Fibroblast of upper back skin (primary cell): ENCODE measurements at regions not wholly inside any gene's neighbourhood (a gene's known extent, or its start where the extent isn't known, plus 50 kb on each side); places are given as distances from the start of the nearest gene placed in this dataset.

Source experiments
- DNase-seq: peaks from one replicate; pipeline ENCODE4 v3.0.0-alpha.2; 2013

- peak; percentile 92 for DNase-seq
Observed at GRCh38 chr6:139852488-139853140, 478.2 kb upstream of the CITED2 start.

GRCh38 chr6:139852067-139852466 is 477.6 kb upstream of the CITED2 start:
- no peak for DNase-seq

GRCh38 chr6:139851206-139851605 is 476.8 kb upstream of the CITED2 start:
- DNase-seq: no peak

- DNase-seq: no peak
Observed at GRCh38 chr6:139850512-139850911, 476.1 kb upstream of the CITED2 start.

DNA sequence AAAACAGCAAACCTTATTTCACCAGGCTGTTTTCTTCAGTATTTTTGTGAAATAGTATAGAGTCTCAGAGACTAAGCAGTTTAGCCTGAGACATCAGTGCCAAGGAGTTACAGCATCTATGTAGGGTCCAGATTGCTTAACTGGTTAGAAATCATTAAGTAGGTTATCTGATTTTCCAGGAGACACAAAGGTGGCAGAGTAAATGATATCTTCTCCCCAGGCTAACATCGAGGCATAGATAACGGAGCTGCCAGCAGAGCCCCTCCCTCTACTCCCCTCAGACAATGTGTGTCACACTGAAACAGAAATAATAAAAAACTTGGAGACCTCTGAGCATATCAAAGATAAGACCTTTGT is 473.0 kb upstream of the CITED2 start:
- no peak for DNase-seq

GRCh38 chr6:139846538-139847456 is 472.3 kb upstream of the CITED2 start:
- DNase-seq: no peak

GRCh38 chr6:139844907-139845306 is 470.5 kb upstream of the CITED2 start:
- DNase-seq: no peak

DNA sequence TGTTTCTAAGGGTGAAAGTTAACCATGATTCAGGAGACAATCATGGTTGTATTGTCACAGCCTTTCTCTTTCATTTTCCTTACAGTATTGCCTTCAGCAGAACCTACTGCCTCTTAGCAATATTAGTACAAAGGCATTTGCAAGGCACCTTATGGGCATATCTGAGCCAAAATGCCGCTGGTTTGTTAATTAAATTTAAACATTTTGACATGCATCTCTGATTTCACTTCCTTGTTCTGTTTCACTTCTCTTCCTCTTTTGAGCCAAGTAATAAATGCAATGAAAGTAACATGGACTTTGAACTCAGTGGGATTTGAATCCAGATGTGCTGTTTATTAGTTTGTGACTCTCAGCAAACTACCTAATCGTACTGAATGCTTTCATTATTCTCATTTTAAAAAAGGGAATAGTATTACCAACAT is 467.4 kb upstream of the CITED2 start:
- DNase-seq: no peak

DNA sequence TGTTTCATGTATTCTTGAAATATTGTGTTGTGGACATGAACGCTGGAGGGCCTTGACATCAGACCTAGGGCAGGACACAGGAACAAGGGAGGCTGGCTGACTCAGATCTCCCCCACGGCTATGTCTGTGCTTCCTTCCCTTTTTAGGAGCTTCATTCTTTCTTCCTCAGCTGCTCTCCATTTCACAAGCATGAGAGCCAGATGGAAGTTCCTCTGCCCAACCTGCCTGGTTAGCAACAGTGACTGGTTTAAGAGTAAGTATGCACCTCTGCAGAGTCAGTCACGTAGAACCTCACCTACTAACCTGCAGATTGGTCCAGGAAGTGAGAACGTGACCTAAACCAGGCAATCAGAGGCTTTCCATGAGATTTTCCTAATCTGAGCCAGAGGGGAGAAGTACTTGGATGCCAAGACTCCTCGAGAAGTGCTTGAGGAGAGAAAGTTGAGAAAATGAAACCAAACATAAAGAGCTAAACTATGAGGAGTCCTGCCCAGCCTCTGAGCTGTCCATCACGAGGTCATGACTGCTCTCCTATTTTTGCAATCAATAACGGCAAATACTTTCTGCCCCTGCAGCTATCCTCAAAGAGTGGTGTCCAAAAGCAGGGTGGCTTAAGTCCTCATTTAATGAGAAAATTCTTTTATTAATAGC is 465.2 kb upstream of the CITED2 start:
- no peak for DNase-seq

DNA sequence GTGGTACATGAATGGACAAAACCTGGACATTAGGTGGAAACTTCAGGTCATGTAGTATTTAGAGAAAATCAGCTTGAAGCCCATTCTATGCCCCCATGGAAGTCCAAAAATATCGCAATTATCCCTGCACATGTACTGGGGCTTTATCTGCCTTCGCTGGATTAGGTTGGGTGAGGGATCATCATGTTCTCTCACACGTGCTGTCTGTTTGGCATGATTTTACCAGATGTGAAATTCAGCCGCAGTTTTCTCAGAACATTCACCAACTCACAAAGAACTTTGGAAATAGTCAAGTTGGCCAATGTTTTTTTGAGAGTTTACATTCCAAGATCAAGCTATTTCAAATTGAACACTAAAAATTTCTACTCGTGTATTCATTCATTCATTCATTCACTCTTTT is 459.8 kb upstream of the CITED2 start:
- no peak for DNase-seq

- DNase-seq: no peak
Observed at GRCh38 chr6:139833592-139833991, 459.1 kb upstream of the CITED2 start.

GRCh38 chr6:139832493-139833305 is 458.3 kb upstream of the CITED2 start:
- DNase-seq: no peak

- DNase-seq: no peak
Observed at GRCh38 chr6:139829576-139829975, 455.1 kb upstream of the CITED2 start.

DNA sequence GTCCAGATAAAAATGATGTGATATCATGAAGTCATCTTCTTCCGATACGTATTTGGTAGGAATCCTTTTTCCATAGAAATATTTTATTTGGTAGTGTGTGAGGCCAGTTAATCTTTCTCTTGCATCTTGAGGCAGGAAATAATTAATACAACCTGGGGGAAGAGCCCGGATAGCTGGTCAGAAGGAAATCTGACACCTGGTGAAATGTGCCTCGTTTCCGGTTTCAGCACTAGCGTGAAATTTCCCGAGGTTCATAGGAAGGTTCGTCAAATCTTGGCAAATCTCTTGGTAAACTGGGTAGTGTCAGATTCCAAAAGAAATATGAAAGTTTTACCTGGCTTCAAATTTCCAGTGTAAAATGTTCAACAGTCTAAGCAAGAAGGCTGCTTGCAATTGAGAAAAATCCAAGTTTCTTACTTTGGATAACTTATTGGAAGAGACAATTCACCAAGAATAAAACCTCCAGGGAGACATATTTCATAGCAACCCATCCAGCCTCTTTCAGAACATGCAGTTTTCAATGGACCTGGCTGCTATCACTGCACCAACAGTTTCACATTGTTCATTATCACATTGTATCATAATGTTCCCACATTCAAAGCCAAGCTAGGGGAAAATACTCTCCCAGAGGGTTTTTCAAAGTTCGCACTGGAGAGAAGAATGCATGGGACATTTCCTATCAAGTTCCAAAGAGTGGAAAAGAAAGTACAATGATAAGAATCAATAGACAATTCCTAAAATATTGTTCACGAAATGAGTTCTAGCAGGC is 454.5 kb upstream of the CITED2 start:
- DNase-seq: no peak

GRCh38 chr6:139825935-139826374 is 451.5 kb upstream of the CITED2 start:
- DNase-seq: no peak

DNA sequence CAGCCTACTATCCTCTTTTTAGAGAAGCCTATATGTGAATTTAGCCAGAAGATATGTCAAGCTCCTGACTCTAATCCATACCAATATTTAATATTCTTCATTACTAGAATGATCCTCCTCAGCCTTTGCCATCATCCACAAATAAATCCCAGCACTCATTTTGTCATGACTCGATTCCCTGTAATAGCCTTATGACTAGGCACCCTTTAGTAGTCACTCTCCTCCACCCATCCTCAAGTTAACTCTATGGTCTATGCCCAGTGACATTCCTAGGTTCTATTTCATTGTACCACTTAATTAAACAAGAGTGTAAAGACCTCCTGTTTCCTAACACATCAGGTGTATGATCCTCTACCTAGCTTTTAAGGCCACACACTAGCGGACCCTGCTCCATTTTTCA is 450.4 kb upstream of the CITED2 start:
- no peak for DNase-seq

DNA sequence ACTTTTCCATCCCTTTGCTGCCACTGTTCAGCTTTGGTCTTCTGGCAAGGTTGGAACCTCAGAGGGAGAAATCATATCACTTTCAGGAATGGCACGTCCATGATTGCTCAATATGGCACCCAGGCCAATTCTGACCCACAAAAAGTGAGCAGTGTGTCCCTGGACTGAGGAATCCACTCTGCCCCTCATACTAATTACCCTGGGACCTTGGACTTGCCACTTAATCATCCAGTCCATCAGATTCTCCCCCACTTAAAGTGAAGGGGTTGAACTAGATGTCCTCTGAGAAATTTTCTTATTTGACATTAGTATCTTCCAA is 449.3 kb upstream of the CITED2 start:
- no peak for DNase-seq

GRCh38 chr6:139823099-139823807 is 448.8 kb upstream of the CITED2 start:
- no peak for DNase-seq

DNA sequence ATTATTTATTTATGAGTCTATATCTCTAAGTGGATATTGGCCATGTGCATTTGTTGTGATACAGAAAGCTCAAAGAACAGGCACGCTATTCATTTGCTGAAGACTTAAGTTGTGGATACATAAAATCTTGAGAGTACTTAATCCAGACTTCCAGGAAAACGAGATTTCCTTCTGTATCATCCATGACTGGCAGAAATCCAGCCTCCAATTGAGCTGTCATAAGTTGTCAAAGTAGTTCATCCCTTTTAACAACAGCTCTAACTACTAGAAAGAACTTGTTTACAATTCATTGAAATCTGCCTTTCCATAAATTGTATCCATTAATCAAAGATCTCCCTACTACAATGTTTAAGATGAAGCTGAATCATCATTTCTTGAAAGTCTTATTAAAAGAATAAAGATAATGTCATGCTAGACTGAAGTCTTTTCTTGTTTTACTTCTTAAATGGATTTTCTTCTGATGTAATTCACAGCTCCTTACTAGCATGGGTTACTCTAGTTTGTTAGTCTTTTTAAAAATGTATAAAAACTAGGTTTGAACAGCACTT is 447.3 kb upstream of the CITED2 start:
- peak; percentile 34 for DNase-seq

GRCh38 chr6:139820210-139820609 is 445.8 kb upstream of the CITED2 start:
- peak; percentile 93 for DNase-seq

DNA sequence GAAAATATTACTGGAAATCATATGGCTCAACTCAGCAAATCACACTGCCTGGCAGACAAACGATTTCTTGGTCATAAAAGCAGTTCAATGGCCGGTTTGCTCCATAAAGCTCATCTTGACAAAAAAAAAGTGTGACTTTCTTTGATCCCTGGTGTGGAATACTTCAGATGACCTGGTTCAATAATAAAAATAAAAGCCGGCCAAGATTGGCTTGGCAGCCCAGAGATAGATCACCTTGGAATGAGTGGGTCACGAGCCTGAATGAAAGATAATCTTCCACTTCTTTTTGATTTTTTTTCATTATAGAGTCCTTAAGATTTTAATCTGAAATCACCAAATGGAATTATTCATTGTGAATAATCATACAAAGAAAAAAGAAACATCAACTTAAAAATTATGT is 445.3 kb upstream of the CITED2 start:
- no peak for DNase-seq
